Activated B cell treated with CpG ODN at 0.5 μM for 24 hours (primary cell): ENCODE measurements at regions not wholly inside any gene's neighbourhood (a gene's known extent, or its start where the extent isn't known, plus 50 kb on each side); places are given as distances from the start of the nearest gene placed in this dataset.

Experiments
- ATAC-seq: fragments of 200-7000 bp; cut with Tn5 transposase; one replicate; pipeline ENCODE4 v1.10.0; 2021; ENCODE audit warnings: low read depth, mild to moderate bottlenecking, moderate library complexity
- CTCF ChIA-PET: fragments of 350-600 bp; sonication (Branson Sonifier 250); formaldehyde crosslinking; loops from one replicate; lab custom pipeline; 2021; ENCODE audit warnings: antibody characterized with exemption; lab: Charles Lee
- POLR2A ChIA-PET: fragments of 350-600 bp; sonication (Branson Sonifier 250); formaldehyde crosslinking; loops from one replicate; lab custom pipeline; 2021; ENCODE audit warnings: antibody characterized with exemption; lab: Charles Lee
- DNase-seq: peaks from one replicate; pipeline ENCODE4 v3.0.0; 2022
- H3K27ac Mint-ChIP-seq: one replicate; pipeline ENCODE4 v1.8.0; 2020; ENCODE audit warnings: mixed read lengths
- H3K27me3 Mint-ChIP-seq: one replicate; pipeline ENCODE4 v1.8.0; 2021; ENCODE audit warnings: mixed read lengths
- H3K36me3 Mint-ChIP-seq: one replicate; pipeline ENCODE4 v1.8.0; 2021; ENCODE audit warnings: low read depth, mixed read lengths
- H3K4me1 Mint-ChIP-seq: one replicate; pipeline ENCODE4 v1.8.0; 2021; ENCODE audit warnings: mixed read lengths
- H3K4me3 Mint-ChIP-seq: one replicate; pipeline ENCODE4 v1.8.0; 2020; ENCODE audit warnings: mild to moderate bottlenecking, mixed read lengths
- H3K9me3 Mint-ChIP-seq: one replicate; pipeline ENCODE4 v1.8.0; 2020; ENCODE audit warnings: mixed read lengths
- intact Hi-C: fragments of 100-400 bp; cut with micrococcal nuclease; formaldehyde crosslinking; loops from one replicate; pipeline ENCODE4 v1.15.1; 2024
- TF ChIP-seq, protein P1 (sequence below): fragments of 200-600 bp; IDR thresholded peaks from one replicate; pipeline ENCODE4 v1.8.0; 2022; ENCODE audit warnings: antibody characterized with exemption, mild to moderate bottlenecking

DNA sequence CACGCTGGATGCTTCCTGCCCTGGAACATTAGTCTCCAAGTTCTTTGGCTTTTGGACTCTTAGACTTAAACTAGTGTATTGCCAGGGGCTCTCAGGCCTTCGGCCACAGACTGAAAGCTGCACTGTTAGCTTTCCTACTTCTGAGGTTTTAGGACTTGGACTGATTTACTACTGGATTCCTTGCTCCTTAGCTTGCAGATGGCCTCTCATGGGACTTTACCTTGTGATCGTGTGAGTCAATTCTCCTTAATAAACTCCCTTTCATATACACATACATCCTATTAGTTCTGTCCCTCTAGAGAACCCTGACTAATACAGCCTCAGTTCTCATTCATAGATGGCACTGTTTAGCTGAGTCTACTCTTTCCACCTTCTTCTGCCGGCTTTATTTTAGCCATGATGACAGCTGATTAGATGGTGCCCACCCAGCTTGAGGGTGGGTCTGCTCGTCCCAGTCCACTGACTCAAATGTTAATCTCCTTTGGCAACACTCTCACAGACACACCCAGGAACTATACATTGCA, 389.1 kb downstream of the NYAP2 start:
- ChIA-PET CTCF (no interaction called here), POLR2A (no interaction called here)
- intact Hi-C loops = no loop called here
- Mint-ChIP-seq H3K36me3 (no peaks in the 10 kb centered on the region), H3K4me3 (no peak overlapping the region), H3K27ac (no peak overlapping the region), H3K27me3 (no peaks in the 10 kb centered on the region), H3K9me3 (no peaks in the 10 kb centered on the region), H3K4me1 (no peaks in the 10 kb centered on the region)
- DNase-seq (no peak), ATAC-seq (no peak)
- TF ChIP-seq, protein P1, sequence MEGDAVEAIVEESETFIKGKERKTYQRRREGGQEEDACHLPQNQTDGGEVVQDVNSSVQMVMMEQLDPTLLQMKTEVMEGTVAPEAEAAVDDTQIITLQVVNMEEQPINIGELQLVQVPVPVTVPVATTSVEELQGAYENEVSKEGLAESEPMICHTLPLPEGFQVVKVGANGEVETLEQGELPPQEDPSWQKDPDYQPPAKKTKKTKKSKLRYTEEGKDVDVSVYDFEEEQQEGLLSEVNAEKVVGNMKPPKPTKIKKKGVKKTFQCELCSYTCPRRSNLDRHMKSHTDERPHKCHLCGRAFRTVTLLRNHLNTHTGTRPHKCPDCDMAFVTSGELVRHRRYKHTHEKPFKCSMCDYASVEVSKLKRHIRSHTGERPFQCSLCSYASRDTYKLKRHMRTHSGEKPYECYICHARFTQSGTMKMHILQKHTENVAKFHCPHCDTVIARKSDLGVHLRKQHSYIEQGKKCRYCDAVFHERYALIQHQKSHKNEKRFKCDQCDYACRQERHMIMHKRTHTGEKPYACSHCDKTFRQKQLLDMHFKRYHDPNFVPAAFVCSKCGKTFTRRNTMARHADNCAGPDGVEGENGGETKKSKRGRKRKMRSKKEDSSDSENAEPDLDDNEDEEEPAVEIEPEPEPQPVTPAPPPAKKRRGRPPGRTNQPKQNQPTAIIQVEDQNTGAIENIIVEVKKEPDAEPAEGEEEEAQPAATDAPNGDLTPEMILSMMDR = no peak

DNA sequence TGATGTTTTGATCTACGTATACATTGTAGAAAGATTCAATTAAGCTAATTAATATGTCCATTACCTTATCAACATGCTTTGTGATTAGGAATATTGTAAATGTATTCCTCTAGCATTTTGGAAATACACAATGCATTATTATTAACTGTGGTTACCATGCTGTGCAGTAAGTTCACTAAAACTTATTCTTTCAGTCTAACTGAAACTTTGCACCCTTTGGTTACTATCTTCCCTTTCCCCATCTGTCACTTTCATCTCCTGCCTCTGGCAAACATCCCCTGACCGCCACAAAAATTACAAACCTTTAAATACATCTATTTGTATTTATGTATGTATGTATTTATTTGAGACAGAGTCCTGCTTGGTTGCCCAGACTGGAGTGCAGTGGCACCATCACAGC, 388.0 kb downstream of the NYAP2 start:
- no peak for DNase-seq
- Mint-ChIP-seq H3K4me3 (no peak overlapping the region), H3K27me3 (no peaks in the 10 kb centered on the region), H3K4me1 (no peaks in the 10 kb centered on the region), H3K27ac (no peak overlapping the region), H3K9me3 (no peaks in the 10 kb centered on the region), H3K36me3 (no peaks in the 10 kb centered on the region)
- ChIA-PET CTCF (no interaction called here), POLR2A (no interaction called here)
- TF ChIP-seq, protein P1 = no peak
- intact Hi-C loops = no loop called here
- ATAC-seq = no peak

DNA sequence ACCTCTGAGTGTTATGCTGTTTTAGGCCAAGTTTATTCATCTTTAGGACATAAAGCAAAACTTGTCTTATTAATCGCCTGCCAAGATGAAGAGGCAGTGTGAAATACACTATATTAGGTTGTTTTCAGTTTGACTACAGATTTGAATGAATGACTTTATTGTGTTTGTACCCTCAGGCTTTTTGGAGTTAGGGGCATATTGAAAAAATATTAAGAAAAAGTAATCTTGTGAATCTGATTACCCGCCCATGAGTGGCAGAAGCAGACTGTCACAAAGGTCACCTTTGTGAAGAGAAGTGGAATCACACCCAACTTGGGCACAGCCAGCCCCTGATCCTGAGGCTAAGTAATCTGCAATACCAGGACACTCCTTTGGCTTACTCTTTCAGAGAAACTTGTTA, 382.5 kb downstream of the NYAP2 start:
- TF ChIP-seq, protein P1 = no peak
- H3K4me3 Mint-ChIP-seq = no peak overlapping the region
- ATAC-seq (no peak), DNase-seq (no peak)
- no peak overlapping the region for H3K27ac Mint-ChIP-seq
- ChIA-PET CTCF (no interaction called here), POLR2A (no interaction called here)
- no peaks in the 10 kb centered on the region for H3K27me3 Mint-ChIP-seq
- no peaks in the 10 kb centered on the region for H3K4me1 Mint-ChIP-seq
- intact Hi-C loops = no loop called here
- no peaks in the 10 kb centered on the region for H3K36me3 Mint-ChIP-seq
- no peaks in the 10 kb centered on the region for H3K9me3 Mint-ChIP-seq

DNA sequence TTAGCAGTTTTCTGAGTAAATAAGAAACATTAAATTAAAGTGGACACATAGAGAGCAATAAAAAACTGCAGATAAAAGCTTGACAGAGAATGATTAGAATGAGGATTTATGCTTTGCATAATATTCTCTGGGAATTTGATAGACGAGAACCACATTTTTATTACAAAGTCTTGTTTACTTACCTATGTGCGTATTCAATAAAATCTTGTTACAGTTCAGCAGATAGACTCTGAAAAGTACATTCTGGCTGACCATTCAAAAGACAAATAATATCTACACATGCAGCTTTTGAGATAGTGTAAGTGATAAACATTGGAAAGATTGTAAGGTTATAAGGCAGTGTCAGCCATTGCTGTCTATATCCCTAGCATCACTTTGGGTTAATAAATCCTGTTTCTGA, 381.6 kb downstream of the NYAP2 start:
- DNase-seq (no peak), ATAC-seq (no peak)
- Mint-ChIP-seq H3K4me1 (no peaks in the 10 kb centered on the region), H3K27me3 (no peaks in the 10 kb centered on the region), H3K27ac (no peak overlapping the region), H3K36me3 (no peaks in the 10 kb centered on the region), H3K9me3 (no peaks in the 10 kb centered on the region), H3K4me3 (no peak overlapping the region)
- intact Hi-C loops = no loop called here
- ChIA-PET POLR2A (no interaction called here), CTCF (no interaction called here)
- TF ChIP-seq, protein P1 = no peak

DNA sequence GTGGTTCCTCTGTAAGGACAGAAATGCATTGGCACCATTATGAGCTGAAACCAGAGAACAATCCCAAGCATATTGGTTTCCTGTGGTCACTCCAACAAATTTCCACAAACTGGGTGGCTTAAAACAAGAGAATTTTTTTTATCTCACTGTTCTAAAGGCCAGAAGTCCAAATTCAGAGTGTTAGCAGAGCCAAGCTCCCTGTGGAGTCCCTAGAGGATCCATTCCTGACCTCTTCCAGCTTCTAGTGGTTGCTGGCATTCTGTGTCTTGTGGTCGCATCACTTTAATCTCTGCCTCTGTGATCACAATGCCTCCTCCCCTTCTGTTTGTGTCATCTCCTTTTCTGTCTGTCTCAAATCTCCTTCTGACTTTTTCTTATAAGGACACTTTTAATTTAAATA, 380.3 kb downstream of the NYAP2 start:
- Mint-ChIP-seq H3K4me3 (no peak overlapping the region), H3K36me3 (no peaks in the 10 kb centered on the region), H3K27me3 (no peaks in the 10 kb centered on the region), H3K27ac (no peak overlapping the region), H3K4me1 (no peaks in the 10 kb centered on the region), H3K9me3 (peaks cover 3% of the 10 kb centered on the region)
- TF ChIP-seq, protein P1 = no peak
- ATAC-seq (no peak), DNase-seq (no peak)
- intact Hi-C loops = no loop called here
- ChIA-PET POLR2A (no interaction called here), CTCF (no interaction called here)
